ENCODE measurements at regions not wholly inside any gene's neighbourhood (a gene's known extent, or its start where the extent isn't known, plus 50 kb on each side); places are given as distances from the start of the nearest gene placed in this dataset.

DNA sequence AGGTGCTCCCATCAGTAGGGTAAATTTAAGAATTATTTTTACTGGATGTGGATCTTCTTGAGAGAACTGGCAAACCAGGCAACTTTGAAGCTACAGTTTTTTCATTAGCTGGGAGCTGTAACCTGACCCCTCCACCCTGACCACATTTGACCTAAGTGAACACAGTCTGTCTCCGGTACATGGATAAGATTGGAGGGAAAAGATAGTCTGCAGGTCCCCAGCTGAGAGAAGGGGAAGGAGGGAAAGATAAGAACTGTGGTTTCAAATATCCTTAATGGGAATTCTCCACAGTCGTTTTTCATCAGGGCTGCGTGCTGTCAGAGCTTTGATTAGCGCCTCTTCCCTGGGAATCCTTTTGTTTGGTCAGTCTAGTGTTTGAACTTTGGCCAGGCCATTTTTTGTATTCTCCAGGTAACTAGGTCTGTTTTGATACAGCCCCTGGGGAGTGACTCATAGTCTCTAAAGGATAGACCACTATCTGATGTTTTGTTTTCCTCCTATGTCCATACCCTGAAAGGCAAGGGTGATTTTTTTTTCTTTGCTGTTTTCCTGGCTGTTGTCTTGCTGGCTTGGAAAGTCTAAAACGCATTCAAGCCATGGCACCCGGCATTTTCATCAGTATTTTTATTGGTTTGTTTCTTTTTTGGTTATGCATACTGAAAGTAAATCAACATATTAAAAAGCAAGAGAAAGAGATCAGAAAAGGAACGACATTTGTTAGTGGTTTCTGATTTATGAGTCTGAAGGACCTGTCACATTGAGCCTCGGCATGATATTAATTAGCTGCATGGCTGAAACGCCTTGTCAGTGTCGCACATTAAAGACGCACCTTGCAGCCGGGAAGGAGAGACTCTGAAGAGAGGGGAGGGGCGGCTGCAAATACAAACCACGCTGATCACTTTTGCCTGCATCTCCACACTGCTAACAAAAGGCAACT lies 183.4 kb upstream of the FN1 start:
- 0 out of 2 replicates have a peak overlapping the region, but pooled peaks have one; percentile 43 for H2AFZ ChIP-seq (ENCODE audit: low read length)
- H3K9ac ChIP-seq (replicated peaks in 1 of 4; ENCODE audit: extremely low read depth in 1 of 4, low read depth in 3 of 4, low read length in 3 of 4), result no peak overlapping the region
- TF ChIP-seq RFX5 (IDR thresholded peaks at IDR 0.05; ENCODE audit: borderline replicate concordance, low read depth, low read length) (no peak), TAF7 (optimal IDR thresholded peaks at IDR 0.05; ENCODE audit: borderline replicate concordance, low read depth, low read length) (no peak), RNF2 (IDR thresholded peaks at IDR 0.05; ENCODE audit: borderline replicate concordance, low read depth, low read length, missing control alignments, poor library complexity, severe bottlenecking) (no peak)

More for the DNA sequence above, 183.4 kb upstream of the FN1 start:
- H3K9me3 ChIP-seq (ENCODE audit: insufficient read depth in 2 of 2, low read depth in 1 of 2, low read length in 1 of 2), result peaks cover 7 to 14% of the 10 kb centered on the region in 2 experiments
- no peak overlapping the region for H2BK20ac ChIP-seq (ENCODE audit: low read length)
- no peak overlapping the region for H4K91ac ChIP-seq (replicated peaks; ENCODE audit: insufficient read length, low read length)
- H3K18ac ChIP-seq (ENCODE audit: extremely low read depth, low read length), result no peak overlapping the region
- no peak overlapping the region for H3K14ac ChIP-seq (ENCODE audit: insufficient read length)
- H3K23ac ChIP-seq (ENCODE audit: insufficient read length), result no peak overlapping the region
- H3K27me3 ChIP-seq (replicated peaks in 1 of 4; ENCODE audit: control insufficient read depth in 3 of 4, extremely low read depth in 1 of 4, insufficient read depth in 3 of 4, low read length in 3 of 4), result no peaks in the 10 kb centered on the region
- no peak overlapping the region for H3K4ac ChIP-seq (replicated peaks; ENCODE audit: insufficient read length, low read depth, low read length)
- H3K79me2 ChIP-seq (ENCODE audit: control insufficient read depth in 1 of 2, insufficient read depth in 2 of 2, low read length in 2 of 2), result no peaks in the 10 kb centered on the region
- H4K20me1 ChIP-seq (replicated peaks in 1 of 2; ENCODE audit: control insufficient read depth in 1 of 2, insufficient read depth in 2 of 2, low read length in 2 of 2), result no peaks in the 10 kb centered on the region
- no peak overlapping the region for H3K56ac ChIP-seq (replicated peaks; ENCODE audit: insufficient read length, low read depth, low read length)
- no peak overlapping the region for H3K4me2 ChIP-seq (ENCODE audit: insufficient read depth in 1 of 2, low read depth in 2 of 2, low read length in 2 of 2)
- no peak overlapping the region for H4K5ac ChIP-seq (ENCODE audit: insufficient read length, low read depth, low read length)
- ChIA-PET POLR2A (ENCODE audit: partially characterized antibody) (interaction anchor here (0.7 kb wide), 1 partner anchor 57 kb away, joined by 3 read pairs; no protein-coding TSS in a partner anchor), CTCF (ENCODE audit: partially characterized antibody) (interaction anchor here (0.7 kb wide), 2 partner anchors 268 to 298 kb away, joined by 3 read pairs; no protein-coding TSS in a partner anchor)
- H2AK5ac ChIP-seq (ENCODE audit: low read depth, low read length), result no peak overlapping the region
- H3K4me3 ChIP-seq (ENCODE audit: extremely low read depth in 1 of 4, insufficient read depth in 2 of 4, low read depth in 3 of 4, low read length in 4 of 4), result no peak overlapping the region
- no peak overlapping the region for H4K8ac ChIP-seq (ENCODE audit: extremely low read depth, insufficient read depth, low read length)
- no peak for FAIRE-seq
- no peak overlapping the region for H2BK120ac ChIP-seq (replicated peaks; ENCODE audit: low read depth, low read length)
- WGBS, 2 experiments (ENCODE audit: extremely low coverage in 1 of 2, insufficient coverage in 1 of 2, insufficient read length in 1 of 2, insufficient replicate concordance in 2 of 2, low coverage in 1 of 2, low lambda C conversion rate in 2 of 2, missing lambda C conversion rate in 1 of 2), result 61% methylated on average over 14 of the region's 14 CpGs; no CpG with 5 or more reads in 1 of the 2 experiments
- H3K79me1 ChIP-seq (ENCODE audit: low read depth, low read length), result no peaks in the 10 kb centered on the region
- H2BK5ac ChIP-seq (ENCODE audit: low read depth, low read length), result no peak overlapping the region
- no peak for DNase-seq (ENCODE audit: low read depth in 1 of 2, low spot score in 2 of 2)
- H3K36me3 ChIP-seq (ENCODE audit: control insufficient read depth in 2 of 4, insufficient read depth in 4 of 4, low read length in 3 of 4), result no peaks in the 10 kb centered on the region
- peaks cover 0 to 6% (median 1%) of the 10 kb centered on the region in 4 experiments; a peak in 3 of 7 replicates for H3K4me1 ChIP-seq (replicated peaks in 1 of 4; ENCODE audit: control insufficient read depth in 3 of 4, insufficient read depth in 4 of 4, low read length in 3 of 4)
- H2BK12ac ChIP-seq (ENCODE audit: low read depth, low read length), result no peak overlapping the region
- H2BK15ac ChIP-seq (ENCODE audit: low read length), result no peak overlapping the region
- 0 out of 2 replicates have a peak overlapping the region, but pooled peaks have one; percentile 8 for H3K27ac ChIP-seq (ENCODE audit: low read depth, low read length)
- H3K23me2 ChIP-seq (ENCODE audit: low read depth, low read length), result no peaks in the 10 kb centered on the region

Measured in H1 (cell line).